ENCODE measurements at regions not wholly inside any gene's neighbourhood (a gene's known extent, or its start where the extent isn't known, plus 50 kb on each side); places are given as distances from the start of the nearest gene placed in this dataset.
A peak's percentile ranks its signal among the peaks of the same experiment; 100 is the strongest.
"Not testable (repeated sequence)": the region's sequence is repeated elsewhere in the genome, so short reads cannot be mapped to it uniquely, and the experiment has no call there.

- in situ Hi-C loops (cut with HindIII; ENCODE audit: low pct_ligation_motif_present, low pct_unique_long_range_greater_than_20kb, low sequenced_read_pairs); DNase-seq: not testable (repeated sequence)
Measured at GRCh38 chr9:64920147-64920546, 364.9 kb downstream of the FOXD4L5 start.

GRCh38 chr9:64888643-64889042 lies 396.4 kb downstream of the FOXD4L5 start:
- in situ Hi-C loops (cut with HindIII; ENCODE audit: low pct_ligation_motif_present, low pct_unique_long_range_greater_than_20kb, low sequenced_read_pairs); DNase-seq: not testable (repeated sequence)

GRCh38 chr9:64870594-64870993 lies 414.4 kb downstream of the FOXD4L5 start:
- in situ Hi-C loops (cut with HindIII; ENCODE audit: low pct_ligation_motif_present, low pct_unique_long_range_greater_than_20kb, low sequenced_read_pairs), result not testable (repeated sequence)
- DNase-seq, result peak; percentile 1
